ENCODE measurements at regions not wholly inside any gene's neighbourhood (a gene's known extent, or its start where the extent isn't known, plus 50 kb on each side); places are given as distances from the start of the nearest gene placed in this dataset.

GRCh38 chr7:106802589-106802988 is 62.5 kb upstream of the PIK3CG start:
- H3K27me3 ChIP-seq (replicated peaks; ENCODE audit: control insufficient read depth, insufficient read depth, low read length, poor library complexity, severe bottlenecking), result no peaks in the 10 kb centered on the region
- DNase-seq, result no peak
- H3K9me3 ChIP-seq (ENCODE audit: control insufficient read depth, low read length), result no peaks in the 10 kb centered on the region
- no peak overlapping the region for H3K27ac ChIP-seq (ENCODE audit: insufficient read depth, low read length, poor library complexity, severe bottlenecking)
- no peaks in the 10 kb centered on the region for H3K36me3 ChIP-seq (ENCODE audit: control insufficient read depth, insufficient read depth, low read length)
- no peaks in the 10 kb centered on the region for H3K4me1 ChIP-seq (ENCODE audit: control insufficient read depth, insufficient read depth, low read length, poor library complexity, severe bottlenecking)
- no peak overlapping the region for H3K4me3 ChIP-seq (ENCODE audit: insufficient read depth, low read depth, low read length, poor library complexity, severe bottlenecking)

GRCh38 chr7:106806556-106806955 is 58.5 kb upstream of the PIK3CG start:
- Histone ChIP-seq H3K4me1 (ENCODE audit: control insufficient read depth, insufficient read depth, low read length, poor library complexity, severe bottlenecking) (no peaks in the 10 kb centered on the region), H3K4me3 (ENCODE audit: insufficient read depth, low read depth, low read length, poor library complexity, severe bottlenecking) (no peak overlapping the region), H3K27ac (ENCODE audit: insufficient read depth, low read length, poor library complexity, severe bottlenecking) (no peak overlapping the region), H3K36me3 (ENCODE audit: control insufficient read depth, insufficient read depth, low read length) (no peaks in the 10 kb centered on the region), H3K27me3 (replicated peaks; ENCODE audit: control insufficient read depth, insufficient read depth, low read length, poor library complexity, severe bottlenecking) (no peaks in the 10 kb centered on the region), H3K9me3 (ENCODE audit: control insufficient read depth, low read length) (no peaks in the 10 kb centered on the region)
- DNase-seq, result no peak

- Histone ChIP-seq H3K27ac (ENCODE audit: insufficient read depth, low read length, poor library complexity, severe bottlenecking) (no peak overlapping the region), H3K4me1 (ENCODE audit: control insufficient read depth, insufficient read depth, low read length, poor library complexity, severe bottlenecking) (no peaks in the 10 kb centered on the region), H3K4me3 (ENCODE audit: insufficient read depth, low read depth, low read length, poor library complexity, severe bottlenecking) (no peak overlapping the region), H3K9me3 (ENCODE audit: control insufficient read depth, low read length) (no peaks in the 10 kb centered on the region), H3K27me3 (replicated peaks; ENCODE audit: control insufficient read depth, insufficient read depth, low read length, poor library complexity, severe bottlenecking) (no peaks in the 10 kb centered on the region), H3K36me3 (ENCODE audit: control insufficient read depth, insufficient read depth, low read length) (no peaks in the 10 kb centered on the region)
- DNase-seq, result no peak
Observed at GRCh38 chr7:106807474-106807873, 57.6 kb upstream of the PIK3CG start.

GRCh38 chr7:106808967-106809635 is 56.0 kb upstream of the PIK3CG start:
- Histone ChIP-seq H3K9me3 (ENCODE audit: control insufficient read depth, low read length) (no peaks in the 10 kb centered on the region), H3K4me1 (ENCODE audit: control insufficient read depth, insufficient read depth, low read length, poor library complexity, severe bottlenecking) (no peaks in the 10 kb centered on the region), H3K36me3 (ENCODE audit: control insufficient read depth, insufficient read depth, low read length) (no peaks in the 10 kb centered on the region), H3K27me3 (replicated peaks; ENCODE audit: control insufficient read depth, insufficient read depth, low read length, poor library complexity, severe bottlenecking) (no peaks in the 10 kb centered on the region), H3K27ac (ENCODE audit: insufficient read depth, low read length, poor library complexity, severe bottlenecking) (no peak overlapping the region), H3K4me3 (ENCODE audit: insufficient read depth, low read depth, low read length, poor library complexity, severe bottlenecking) (no peak overlapping the region)
- no peak for DNase-seq

- Histone ChIP-seq H3K36me3 (ENCODE audit: control insufficient read depth, insufficient read depth, low read length) (no peaks in the 10 kb centered on the region), H3K27me3 (replicated peaks; ENCODE audit: control insufficient read depth, insufficient read depth, low read length, poor library complexity, severe bottlenecking) (no peaks in the 10 kb centered on the region), H3K9me3 (ENCODE audit: control insufficient read depth, low read length) (no peaks in the 10 kb centered on the region), H3K4me3 (ENCODE audit: insufficient read depth, low read depth, low read length, poor library complexity, severe bottlenecking) (no peak overlapping the region), H3K4me1 (ENCODE audit: control insufficient read depth, insufficient read depth, low read length, poor library complexity, severe bottlenecking) (no peaks in the 10 kb centered on the region), H3K27ac (ENCODE audit: insufficient read depth, low read length, poor library complexity, severe bottlenecking) (no peak overlapping the region)
- no peak for DNase-seq
Observed at GRCh38 chr7:106811472-106811871, 53.6 kb upstream of the PIK3CG start.

GRCh38 chr7:106812027-106812643 is 52.9 kb upstream of the PIK3CG start:
- Histone ChIP-seq H3K36me3 (ENCODE audit: control insufficient read depth, insufficient read depth, low read length) (no peaks in the 10 kb centered on the region), H3K27me3 (replicated peaks; ENCODE audit: control insufficient read depth, insufficient read depth, low read length, poor library complexity, severe bottlenecking) (no peaks in the 10 kb centered on the region), H3K4me1 (ENCODE audit: control insufficient read depth, insufficient read depth, low read length, poor library complexity, severe bottlenecking) (no peaks in the 10 kb centered on the region), H3K4me3 (ENCODE audit: insufficient read depth, low read depth, low read length, poor library complexity, severe bottlenecking) (no peak overlapping the region), H3K9me3 (ENCODE audit: control insufficient read depth, low read length) (no peaks in the 10 kb centered on the region), H3K27ac (ENCODE audit: insufficient read depth, low read length, poor library complexity, severe bottlenecking) (no peak overlapping the region)
- DNase-seq, result no peak

- no peak for DNase-seq
- no peaks in the 10 kb centered on the region for H3K9me3 ChIP-seq (ENCODE audit: control insufficient read depth, low read length)
- no peaks in the 10 kb centered on the region for H3K36me3 ChIP-seq (ENCODE audit: control insufficient read depth, insufficient read depth, low read length)
- no peaks in the 10 kb centered on the region for H3K4me1 ChIP-seq (ENCODE audit: control insufficient read depth, insufficient read depth, low read length, poor library complexity, severe bottlenecking)
- H3K27ac ChIP-seq (ENCODE audit: insufficient read depth, low read length, poor library complexity, severe bottlenecking), result no peak overlapping the region
- H3K27me3 ChIP-seq (replicated peaks; ENCODE audit: control insufficient read depth, insufficient read depth, low read length, poor library complexity, severe bottlenecking), result no peaks in the 10 kb centered on the region
- H3K4me3 ChIP-seq (ENCODE audit: insufficient read depth, low read depth, low read length, poor library complexity, severe bottlenecking), result no peak overlapping the region
Observed at GRCh38 chr7:106813705-106814305, 51.3 kb upstream of the PIK3CG start.

- Histone ChIP-seq H3K27ac (ENCODE audit: insufficient read depth, low read length, poor library complexity, severe bottlenecking) (no peak overlapping the region), H3K4me1 (ENCODE audit: control insufficient read depth, insufficient read depth, low read length, poor library complexity, severe bottlenecking) (no peaks in the 10 kb centered on the region), H3K27me3 (replicated peaks; ENCODE audit: control insufficient read depth, insufficient read depth, low read length, poor library complexity, severe bottlenecking) (no peaks in the 10 kb centered on the region), H3K9me3 (ENCODE audit: control insufficient read depth, low read length) (no peaks in the 10 kb centered on the region), H3K4me3 (ENCODE audit: insufficient read depth, low read depth, low read length, poor library complexity, severe bottlenecking) (no peak overlapping the region), H3K36me3 (ENCODE audit: control insufficient read depth, insufficient read depth, low read length) (no peaks in the 10 kb centered on the region)
- no peak for DNase-seq
Observed at GRCh38 chr7:106814887-106815286, 50.2 kb upstream of the PIK3CG start.

Data from effector memory CD4-positive, alpha-beta T cell (primary cell).